ENCODE measurements at regions not wholly inside any gene's neighbourhood (a gene's known extent, or its start where the extent isn't known, plus 50 kb on each side); places are given as distances from the start of the nearest gene placed in this dataset.

GRCh38 chr2:121974897-121975661, 219.6 kb downstream of the TSN start:
- Histone ChIP-seq H4K20me1 (ENCODE audit: control insufficient read depth, insufficient read depth, low read depth, low read length) (no peaks in the 10 kb centered on the region), H3K36me3 (ENCODE audit: control insufficient read depth, low read length) (no peaks in the 10 kb centered on the region), H3K27ac (ENCODE audit: low read depth, low read length) (no peak overlapping the region), H3K9me2 (replicated peaks; ENCODE audit: control insufficient read depth, low read length) (no peaks in the 10 kb centered on the region), H3K4me3 (ENCODE audit: low read length) (peak overlapping the region; percentile 37), H3K79me2 (ENCODE audit: control insufficient read depth, low read length) (no peaks in the 10 kb centered on the region), H3K9me3 (ENCODE audit: control insufficient read depth, insufficient read depth, low read length) (no peaks in the 10 kb centered on the region), H3K4me1 (ENCODE audit: control insufficient read depth, low read length) (peaks cover 35% of the 10 kb centered on the region), H3F3A (ENCODE audit: control insufficient read depth, insufficient read depth) (no peaks in the 10 kb centered on the region), H3K27me3 (ENCODE audit: control insufficient read depth, low read length) (no peaks in the 10 kb centered on the region), H3K4me2 (ENCODE audit: low read length) (peak overlapping the region; percentile 68)
- TF ChIP-seq CTCF (IDR thresholded peaks at IDR 0.05; ENCODE audit: low read depth, low read length, poor library complexity, severe bottlenecking): peak; percentile 71
- TF ChIP-seq EZH2phosphoT487 (IDR thresholded peaks at IDR 0.05; ENCODE audit: borderline replicate concordance, low read length): no peak

GRCh38 chr2:121976926-121977325, 221.5 kb downstream of the TSN start:
- Histone ChIP-seq H3K4me3 (ENCODE audit: low read length) (no peak overlapping the region), H3K9me3 (ENCODE audit: control insufficient read depth, insufficient read depth, low read length) (no peaks in the 10 kb centered on the region), H4K20me1 (ENCODE audit: control insufficient read depth, insufficient read depth, low read depth, low read length) (no peaks in the 10 kb centered on the region), H3K4me2 (ENCODE audit: low read length) (peak overlapping the region; percentile 33), H3K9me2 (replicated peaks; ENCODE audit: control insufficient read depth, low read length) (no peaks in the 10 kb centered on the region), H3K36me3 (ENCODE audit: control insufficient read depth, low read length) (no peaks in the 10 kb centered on the region), H3K27me3 (ENCODE audit: control insufficient read depth, low read length) (no peaks in the 10 kb centered on the region), H3K27ac (ENCODE audit: low read depth, low read length) (peak overlapping the region; percentile 19; the same call in 1 of the 2 replicates), H3K79me2 (ENCODE audit: control insufficient read depth, low read length) (no peaks in the 10 kb centered on the region), H3K4me1 (ENCODE audit: control insufficient read depth, low read length) (peaks cover 35% of the 10 kb centered on the region), H3F3A (ENCODE audit: control insufficient read depth, insufficient read depth) (no peaks in the 10 kb centered on the region)
- TF ChIP-seq CTCF (IDR thresholded peaks at IDR 0.05; ENCODE audit: low read depth, low read length, poor library complexity, severe bottlenecking) (no peak), EZH2phosphoT487 (IDR thresholded peaks at IDR 0.05; ENCODE audit: borderline replicate concordance, low read length) (no peak)

- no peak for TF ChIP-seq EZH2phosphoT487 (IDR thresholded peaks at IDR 0.05; ENCODE audit: borderline replicate concordance, low read length)
- TF ChIP-seq CTCF (IDR thresholded peaks at IDR 0.05; ENCODE audit: low read depth, low read length, poor library complexity, severe bottlenecking): no peak
- peaks cover 35% of the 10 kb centered on the region for H3K4me1 ChIP-seq (ENCODE audit: control insufficient read depth, low read length)
- no peaks in the 10 kb centered on the region for H3F3A ChIP-seq (ENCODE audit: control insufficient read depth, insufficient read depth)
- no peaks in the 10 kb centered on the region for H4K20me1 ChIP-seq (ENCODE audit: control insufficient read depth, insufficient read depth, low read depth, low read length)
- H3K4me2 ChIP-seq (ENCODE audit: low read length): peak overlapping the region; percentile 33; the same call in 1 of the 2 replicates
- H3K27me3 ChIP-seq (ENCODE audit: control insufficient read depth, low read length): no peaks in the 10 kb centered on the region
- H3K36me3 ChIP-seq (ENCODE audit: control insufficient read depth, low read length): no peaks in the 10 kb centered on the region
- H3K9me2 ChIP-seq (replicated peaks; ENCODE audit: control insufficient read depth, low read length): no peaks in the 10 kb centered on the region
- H3K27ac ChIP-seq (ENCODE audit: low read depth, low read length): peak overlapping the region; percentile 19; the same call in 1 of the 2 replicates
- H3K4me3 ChIP-seq (ENCODE audit: low read length): no peak overlapping the region
- H3K79me2 ChIP-seq (ENCODE audit: control insufficient read depth, low read length): no peaks in the 10 kb centered on the region
- no peaks in the 10 kb centered on the region for H3K9me3 ChIP-seq (ENCODE audit: control insufficient read depth, insufficient read depth, low read length)
These were observed 221.9 kb downstream of the TSN start for GRCh38 chr2:121977326-121977725.
